ENCODE measurements at regions not wholly inside any gene's neighbourhood (a gene's known extent, or its start where the extent isn't known, plus 50 kb on each side); places are given as distances from the start of the nearest gene placed in this dataset.

- Histone ChIP-seq H2BK5ac (ENCODE audit: insufficient read length, low read length) (no peak overlapping the region), H2BK12ac (ENCODE audit: insufficient read length, low read depth, low read length) (no peak overlapping the region), H2AK5ac (ENCODE audit: insufficient read length, low read length) (no peak overlapping the region), H2BK120ac (ENCODE audit: low read depth, low read length, poor library complexity, severe bottlenecking) (no peak overlapping the region), H3K4me2 (ENCODE audit: insufficient read depth, insufficient read length, low read length) (no peak overlapping the region), H4K91ac (ENCODE audit: insufficient read length, low read depth, low read length) (no peak overlapping the region), H3K27me3 (ENCODE audit: insufficient read depth, low read length) (no peaks in the 10 kb centered on the region), H3K79me1 (ENCODE audit: insufficient read depth, low read depth, low read length, poor library complexity, severe bottlenecking) (no peaks in the 10 kb centered on the region), H3K9ac (ENCODE audit: extremely low read depth, insufficient read length, low read length) (no peak overlapping the region), H3K4me1 (ENCODE audit: insufficient read depth, low read length) (no peaks in the 10 kb centered on the region), H3K23me2 (ENCODE audit: insufficient read length, low read depth, low read length, poor library complexity, severe bottlenecking) (no peaks in the 10 kb centered on the region), H3K27ac (ENCODE audit: insufficient read length, low read depth, low read length) (no peak overlapping the region), H3K4ac (ENCODE audit: low read depth, low read length) (no peak overlapping the region), H2BK20ac (ENCODE audit: low read depth, low read length, poor library complexity, severe bottlenecking) (no peak overlapping the region), H4K8ac (replicated peaks; ENCODE audit: insufficient read length, low read depth, low read length) (no peak overlapping the region), H3K23ac (ENCODE audit: insufficient read length, low read depth, low read length) (no peak overlapping the region), H3T11ph (ENCODE audit: low read length) (no peak overlapping the region), H2BK15ac (ENCODE audit: low read depth, low read length) (no peak overlapping the region), H2AFZ (ENCODE audit: low read length) (no peak overlapping the region), H4K5ac (ENCODE audit: insufficient read length, low read depth, low read length) (no peak overlapping the region), H3K56ac (ENCODE audit: insufficient read length, low read depth, low read length) (no peak overlapping the region), H3K18ac (ENCODE audit: insufficient read length, low read depth, low read length) (no peak overlapping the region), H3K9me3 (ENCODE audit: control insufficient read depth, low read depth, low read length) (no peaks in the 10 kb centered on the region), H3K14ac (ENCODE audit: insufficient read depth, low read length) (no peak overlapping the region), H3K79me2 (ENCODE audit: insufficient read depth, low read length) (no peaks in the 10 kb centered on the region), H4K20me1 (ENCODE audit: control insufficient read depth, insufficient read depth, insufficient read length) (no peaks in the 10 kb centered on the region)
- 100% methylated on average over 2 of the region's 3 CpGs for WGBS (ENCODE audit: extremely low coverage, insufficient read length, low lambda C conversion rate)
- DNase-seq = no peak
- H3K4me1 Mint-ChIP-seq = no peaks in the 10 kb centered on the region; a peak in 2 of 4 replicates
- no peak overlapping the region for H3K27ac Mint-ChIP-seq
- no peaks in the 10 kb centered on the region for H3K9me3 Mint-ChIP-seq
- TF ChIP-seq CTCF (conservative IDR thresholded peaks at IDR 0.05) = no peak
- no peak overlapping the region for H3K4me3 Mint-ChIP-seq
- no peaks in the 10 kb centered on the region for H3K36me3 Mint-ChIP-seq (ENCODE audit: insufficient read depth in 1 of 3, low read depth in 3 of 3)
- no peaks in the 10 kb centered on the region for H3K27me3 Mint-ChIP-seq (ENCODE audit: low read depth)
Measured at GRCh38 chr6:119678961-119679360, 329.4 kb upstream of the MAN1A1 start.

Measured in H9 (cell line).